Muscle layer of duodenum (tissue), 2 donors: ENCODE measurements at regions not wholly inside any gene's neighbourhood (a gene's known extent, or its start where the extent isn't known, plus 50 kb on each side); places are given as distances from the start of the nearest gene placed in this dataset.

Experiments
- H3K27ac ChIP-seq: one replicate; pipeline ENCODE4 v1.7.0; 2013; ENCODE audit warnings: mild to moderate bottlenecking, low read length
- H3K27me3 ChIP-seq: one replicate; pipeline ENCODE4 v1.7.0; 2013; ENCODE audit warnings: low read depth, mild to moderate bottlenecking, control low read depth, low read length
- H3K36me3 ChIP-seq, 2 donors: one replicate each; pipeline ENCODE4 v1.7.0; 2013; ENCODE audit warnings: low read length in 2 of 2, control low read depth in 1 of 2, mild to moderate bottlenecking in 1 of 2; ENCODE audit not compliant: insufficient read depth in 2 of 2, control insufficient read depth in 1 of 2
- H3K4me1 ChIP-seq, 2 donors: one replicate each; pipeline ENCODE4 v1.7.0; 2013; ENCODE audit warnings: low read length in 2 of 2, mild to moderate bottlenecking in 2 of 2, control low read depth in 1 of 2, moderate library complexity in 1 of 2; ENCODE audit not compliant: insufficient read depth in 2 of 2, control insufficient read depth in 1 of 2
- H3K4me3 ChIP-seq, 2 donors: one replicate each; pipeline ENCODE4 v1.7.0; 2013; ENCODE audit warnings: low read length in 2 of 2, low read depth in 1 of 2, mild to moderate bottlenecking in 1 of 2
- H3K9me3 ChIP-seq, 2 donors: one replicate each; pipeline ENCODE4 v1.7.0; 2013; ENCODE audit warnings: low read length in 2 of 2, control low read depth in 1 of 2, mild to moderate bottlenecking in 1 of 2; ENCODE audit not compliant: control insufficient read depth in 1 of 2
- donor health status: healthy.

GRCh38 chr2:2569306-2569705 is 238.2 kb upstream of the MYT1L start:
- Histone ChIP-seq H3K27ac (no peak overlapping the region), H3K9me3 (no peaks in the 10 kb centered on the region), H3K36me3 (no peaks in the 10 kb centered on the region), H3K27me3 (no peaks in the 10 kb centered on the region), H3K4me3 (no peak overlapping the region), H3K4me1 (no peaks in the 10 kb centered on the region)

- Histone ChIP-seq H3K9me3 (no peaks in the 10 kb centered on the region), H3K4me3 (no peak overlapping the region), H3K36me3 (no peaks in the 10 kb centered on the region), H3K27ac (no peak overlapping the region), H3K27me3 (no peaks in the 10 kb centered on the region), H3K4me1 (no peaks in the 10 kb centered on the region)
Measured at GRCh38 chr2:2568411-2568810, 237.3 kb upstream of the MYT1L start.

- Histone ChIP-seq H3K27me3 (no peaks in the 10 kb centered on the region), H3K4me3 (no peak overlapping the region), H3K27ac (no peak overlapping the region), H3K36me3 (no peaks in the 10 kb centered on the region), H3K4me1 (no peaks in the 10 kb centered on the region), H3K9me3 (no peaks in the 10 kb centered on the region)
Measured at GRCh38 chr2:2567776-2568175, 236.7 kb upstream of the MYT1L start.

- Histone ChIP-seq H3K9me3 (no peaks in the 10 kb centered on the region), H3K4me1 (no peaks in the 10 kb centered on the region)
Measured at GRCh38 chr2:2566396-2567323, 235.6 kb upstream of the MYT1L start.

GRCh38 chr2:2565671-2566070 is 234.6 kb upstream of the MYT1L start:
- no peak overlapping the region for H3K27ac ChIP-seq
- no peaks in the 10 kb centered on the region for H3K36me3 ChIP-seq
- no peak overlapping the region for H3K4me3 ChIP-seq
- no peaks in the 10 kb centered on the region for H3K4me1 ChIP-seq
- no peaks in the 10 kb centered on the region for H3K27me3 ChIP-seq
- H3K9me3 ChIP-seq = no peaks in the 10 kb centered on the region

More at GRCh38 chr2:2566396-2567323, 235.6 kb upstream of the MYT1L start:
- Histone ChIP-seq H3K27me3 (no peaks in the 10 kb centered on the region), H3K4me3 (no peak overlapping the region), H3K27ac (no peak overlapping the region), H3K36me3 (no peaks in the 10 kb centered on the region)

GRCh38 chr2:2564300-2565078 is 233.4 kb upstream of the MYT1L start:
- no peak overlapping the region for H3K4me3 ChIP-seq
- no peaks in the 10 kb centered on the region for H3K36me3 ChIP-seq
- no peak overlapping the region for H3K27ac ChIP-seq
- H3K9me3 ChIP-seq = no peaks in the 10 kb centered on the region
- H3K4me1 ChIP-seq = no peaks in the 10 kb centered on the region
- H3K27me3 ChIP-seq = no peaks in the 10 kb centered on the region

- no peaks in the 10 kb centered on the region for H3K27me3 ChIP-seq
- H3K36me3 ChIP-seq = no peaks in the 10 kb centered on the region
- H3K4me3 ChIP-seq = no peak overlapping the region
- no peaks in the 10 kb centered on the region for H3K9me3 ChIP-seq
- H3K4me1 ChIP-seq = no peaks in the 10 kb centered on the region
- H3K27ac ChIP-seq = no peak overlapping the region
Measured at GRCh38 chr2:2563309-2563860, 232.3 kb upstream of the MYT1L start.

- Histone ChIP-seq H3K36me3 (no peaks in the 10 kb centered on the region), H3K9me3 (no peaks in the 10 kb centered on the region), H3K4me3 (no peak overlapping the region), H3K4me1 (no peaks in the 10 kb centered on the region), H3K27me3 (no peaks in the 10 kb centered on the region), H3K27ac (no peak overlapping the region)
Measured at GRCh38 chr2:2562867-2563266, 231.8 kb upstream of the MYT1L start.

- Histone ChIP-seq H3K27ac (no peak overlapping the region), H3K36me3 (no peaks in the 10 kb centered on the region), H3K27me3 (no peaks in the 10 kb centered on the region), H3K4me1 (no peaks in the 10 kb centered on the region), H3K4me3 (no peak overlapping the region), H3K9me3 (no peaks in the 10 kb centered on the region)
Measured at GRCh38 chr2:2561346-2562095, 230.4 kb upstream of the MYT1L start.

GRCh38 chr2:2560374-2561015 is 229.4 kb upstream of the MYT1L start:
- no peaks in the 10 kb centered on the region for H3K4me1 ChIP-seq
- no peak overlapping the region for H3K4me3 ChIP-seq
- no peaks in the 10 kb centered on the region for H3K36me3 ChIP-seq
- H3K27ac ChIP-seq = no peak overlapping the region
- H3K27me3 ChIP-seq = no peaks in the 10 kb centered on the region
- H3K9me3 ChIP-seq = no peaks in the 10 kb centered on the region
